Cardiac muscle cell (in vitro differentiated cells and primary cell): ENCODE measurements at regions not wholly inside any gene's neighbourhood (a gene's known extent, or its start where the extent isn't known, plus 50 kb on each side); places are given as distances from the start of the nearest gene placed in this dataset.
A peak's percentile ranks its signal among the peaks of the same experiment; 100 is the strongest.

ENCODE experiments used
- DNase-seq, 2 donors: peaks; one replicate each; pipeline versions ENCODE4 v3.0.0 to v3.0.0-alpha.2; 2010 to 2017; ENCODE audit warnings: low read depth in 1 of 2, low spot score in 1 of 2
- H3K27ac ChIP-seq: fragments of 200-600 bp; sonication (generic); 2 replicates; pipeline ENCODE4 v1.5.1; 2016
- H3K27me3 ChIP-seq: fragments of 200-600 bp; sonication (generic); 2 replicates; pipeline ENCODE4 v1.6.0; 2016; ENCODE audit warnings: control low read depth
- H3K36me3 ChIP-seq: fragments of 200-600 bp; sonication (generic); 2 replicates; pipeline ENCODE4 v1.5.1; 2016; ENCODE audit warnings: control low read depth
- H3K4me1 ChIP-seq: fragments of 200-600 bp; sonication (generic); 2 replicates; pipeline ENCODE4 v1.8.1; 2017; ENCODE audit warnings: low read depth, mild to moderate bottlenecking, mixed run types
- H3K4me3 ChIP-seq: fragments of 200-600 bp; sonication (generic); 2 replicates; pipeline ENCODE4 v1.5.1; 2016; ENCODE audit warnings: mild to moderate bottlenecking
- H3K9me3 ChIP-seq: fragments of 200-600 bp; sonication (generic); 2 replicates; pipeline ENCODE4 v1.5.1; 2017; ENCODE audit warnings: low read depth, mild to moderate bottlenecking, control low read depth
- CTCF ChIP-seq: IDR thresholded peaks from 2 replicates; pipeline ENCODE4 v1.5.1; 2012; ENCODE audit warnings: low read depth, mild to moderate bottlenecking, low read length

DNA sequence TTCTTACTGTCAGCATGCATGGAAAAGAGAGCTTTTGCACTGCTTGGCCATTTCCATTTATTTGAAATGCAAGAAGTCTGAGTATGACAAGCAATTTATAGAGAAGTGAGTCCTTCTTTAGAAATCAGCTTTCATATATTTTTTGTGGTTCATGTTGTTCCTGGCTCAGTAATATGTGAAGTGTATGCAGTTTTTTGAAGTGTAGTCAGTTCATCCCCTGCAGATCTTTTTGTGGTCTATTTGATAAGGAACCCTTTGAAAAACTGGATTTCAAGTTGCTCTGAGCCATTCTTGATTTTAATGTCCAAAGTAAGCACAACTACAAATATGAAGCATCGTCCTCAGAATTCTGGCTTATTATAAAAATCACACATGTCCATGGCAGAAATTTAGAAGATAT lies 294.1 kb upstream of the SMC2 start:
- Histone ChIP-seq H3K4me1 (no peaks in the 10 kb centered on the region), H3K27ac (no peak overlapping the region), H3K9me3 (no peaks in the 10 kb centered on the region), H3K36me3 (no peaks in the 10 kb centered on the region), H3K4me3 (no peak overlapping the region), H3K27me3 (no peaks in the 10 kb centered on the region)
- DNase-seq = no peak
- TF ChIP-seq CTCF = no peak

DNA sequence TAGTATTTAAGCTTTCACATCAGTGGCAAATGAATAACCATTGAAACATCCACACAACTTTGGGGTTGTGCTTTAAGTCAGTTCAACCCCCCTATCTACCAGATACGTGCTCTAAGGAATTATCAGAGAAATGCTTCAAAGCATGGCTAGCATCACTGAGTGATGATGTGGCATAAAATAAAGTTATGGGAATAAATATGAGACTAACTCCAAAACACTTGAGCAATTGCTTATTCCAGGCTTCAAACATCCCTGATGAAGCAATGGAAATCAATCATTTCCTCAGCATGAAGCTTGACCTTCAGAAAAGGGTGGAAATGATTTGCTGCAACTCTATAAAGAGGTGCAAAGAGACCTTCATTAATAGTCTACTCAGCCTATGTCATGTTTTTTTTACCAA lies 292.0 kb upstream of the SMC2 start:
- H3K4me3 ChIP-seq = no peak overlapping the region
- no peaks in the 10 kb centered on the region for H3K27me3 ChIP-seq
- H3K9me3 ChIP-seq = no peaks in the 10 kb centered on the region
- peak in 1 of 2 donors; percentile 1 for DNase-seq
- H3K4me1 ChIP-seq = no peaks in the 10 kb centered on the region
- H3K36me3 ChIP-seq = no peaks in the 10 kb centered on the region
- H3K27ac ChIP-seq = no peak overlapping the region
- no peak for TF ChIP-seq CTCF

GRCh38 chr9:103803245-103803644 lies 290.9 kb upstream of the SMC2 start:
- DNase-seq = no peak
- no peaks in the 10 kb centered on the region for H3K9me3 ChIP-seq
- no peak overlapping the region for H3K27ac ChIP-seq
- H3K36me3 ChIP-seq = no peaks in the 10 kb centered on the region
- H3K4me3 ChIP-seq = no peak overlapping the region
- H3K27me3 ChIP-seq = no peaks in the 10 kb centered on the region
- no peak for TF ChIP-seq CTCF
- H3K4me1 ChIP-seq = no peaks in the 10 kb centered on the region

GRCh38 chr9:103804077-103804735 lies 289.9 kb upstream of the SMC2 start:
- Histone ChIP-seq H3K4me3 (no peak overlapping the region), H3K27ac (no peak overlapping the region), H3K4me1 (no peaks in the 10 kb centered on the region), H3K36me3 (no peaks in the 10 kb centered on the region), H3K27me3 (no peaks in the 10 kb centered on the region), H3K9me3 (no peaks in the 10 kb centered on the region)
- TF ChIP-seq CTCF = no peak
- DNase-seq = peak in 1 of 2 donors; percentile 21

DNA sequence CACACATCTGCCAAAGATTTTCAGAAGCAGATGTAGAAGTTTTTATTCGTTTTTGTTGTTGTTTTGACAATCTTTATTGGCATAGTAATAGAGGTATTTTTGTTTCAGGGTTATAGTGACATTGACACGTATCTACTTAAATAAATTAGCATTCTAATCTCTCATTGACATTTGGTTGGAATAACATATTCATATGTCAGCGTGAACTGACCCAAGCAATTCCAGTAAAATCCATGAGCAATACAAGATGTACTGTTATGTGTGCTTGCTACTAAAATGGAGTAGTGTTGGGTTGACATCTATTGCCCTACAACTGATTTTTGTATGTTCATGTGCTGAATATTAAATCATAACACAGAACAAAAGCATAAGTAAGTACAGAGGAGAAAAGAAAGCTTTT lies 284.4 kb upstream of the SMC2 start:
- Histone ChIP-seq H3K27ac (no peak overlapping the region), H3K4me1 (no peaks in the 10 kb centered on the region), H3K4me3 (no peak overlapping the region), H3K36me3 (no peaks in the 10 kb centered on the region), H3K27me3 (no peaks in the 10 kb centered on the region), H3K9me3 (no peaks in the 10 kb centered on the region)
- DNase-seq = no peak
- TF ChIP-seq CTCF = no peak

- TF ChIP-seq CTCF = no peak
- no peak for DNase-seq
- Histone ChIP-seq H3K27me3 (no peaks in the 10 kb centered on the region), H3K36me3 (no peaks in the 10 kb centered on the region), H3K9me3 (no peaks in the 10 kb centered on the region), H3K27ac (no peak overlapping the region), H3K4me3 (no peak overlapping the region), H3K4me1 (no peaks in the 10 kb centered on the region)
These were observed 282.6 kb upstream of the SMC2 start for GRCh38 chr9:103811462-103811861.
